DOHH2 (cell line): ENCODE measurements at regions not wholly inside any gene's neighbourhood (a gene's known extent, or its start where the extent isn't known, plus 50 kb on each side); places are given as distances from the start of the nearest gene placed in this dataset.

Source experiments
- EZH2phosphoT487 ChIP-seq: fragments of 200-600 bp; sonication (generic); IDR thresholded peaks from 2 replicates; pipeline ENCODE4 v1.6.1; 2017; ENCODE audit warnings: borderline replicate concordance, mild to moderate bottlenecking, antibody characterized with exemption, low read length, moderate library complexity, mixed read lengths
- TF ChIP-seq, protein P1 (sequence below): fragments of 200-600 bp; sonication (generic); IDR thresholded peaks from one replicate; pipeline ENCODE4 v1.5.1; 2014; ENCODE audit warnings: antibody characterized with exemption, mild to moderate bottlenecking, low read depth, low read length; ENCODE audit not compliant: poor library complexity, severe bottlenecking

DNA sequence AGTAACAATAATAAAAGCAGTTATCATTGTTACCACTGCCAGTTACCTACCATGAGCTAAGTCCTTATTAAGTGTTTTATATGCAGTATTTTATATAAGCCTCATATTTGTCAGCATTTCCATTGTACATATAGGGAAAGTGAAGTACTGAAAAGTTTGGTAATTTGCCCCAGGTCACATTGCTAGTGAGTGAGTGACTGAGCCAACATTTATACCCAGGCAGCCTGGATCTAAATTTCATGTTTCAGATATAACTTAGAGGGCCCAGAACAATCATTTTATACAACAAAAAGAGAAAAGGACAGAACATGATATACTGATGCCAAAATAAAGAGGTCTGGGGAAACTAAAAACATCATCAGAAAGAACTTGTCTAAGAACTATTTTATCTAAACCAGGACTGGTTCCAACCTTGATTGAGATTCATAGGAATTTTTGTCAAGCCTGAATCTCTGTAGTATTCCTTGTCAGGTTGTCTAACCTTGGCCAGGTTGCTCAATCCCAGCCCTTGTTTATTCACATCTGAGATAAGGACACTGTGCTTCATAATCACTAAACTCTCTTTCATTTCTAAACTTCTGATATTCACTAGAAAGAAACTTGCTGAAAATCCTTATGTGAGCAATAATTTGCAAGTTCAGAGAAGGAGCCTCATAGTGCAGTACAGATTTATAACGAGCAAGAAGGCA, 308.2 kb downstream of the IPMK start:
- TF ChIP-seq, protein P1, sequence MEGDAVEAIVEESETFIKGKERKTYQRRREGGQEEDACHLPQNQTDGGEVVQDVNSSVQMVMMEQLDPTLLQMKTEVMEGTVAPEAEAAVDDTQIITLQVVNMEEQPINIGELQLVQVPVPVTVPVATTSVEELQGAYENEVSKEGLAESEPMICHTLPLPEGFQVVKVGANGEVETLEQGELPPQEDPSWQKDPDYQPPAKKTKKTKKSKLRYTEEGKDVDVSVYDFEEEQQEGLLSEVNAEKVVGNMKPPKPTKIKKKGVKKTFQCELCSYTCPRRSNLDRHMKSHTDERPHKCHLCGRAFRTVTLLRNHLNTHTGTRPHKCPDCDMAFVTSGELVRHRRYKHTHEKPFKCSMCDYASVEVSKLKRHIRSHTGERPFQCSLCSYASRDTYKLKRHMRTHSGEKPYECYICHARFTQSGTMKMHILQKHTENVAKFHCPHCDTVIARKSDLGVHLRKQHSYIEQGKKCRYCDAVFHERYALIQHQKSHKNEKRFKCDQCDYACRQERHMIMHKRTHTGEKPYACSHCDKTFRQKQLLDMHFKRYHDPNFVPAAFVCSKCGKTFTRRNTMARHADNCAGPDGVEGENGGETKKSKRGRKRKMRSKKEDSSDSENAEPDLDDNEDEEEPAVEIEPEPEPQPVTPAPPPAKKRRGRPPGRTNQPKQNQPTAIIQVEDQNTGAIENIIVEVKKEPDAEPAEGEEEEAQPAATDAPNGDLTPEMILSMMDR = no peak
- no peak for TF ChIP-seq EZH2phosphoT487
